ENCODE measurements at regions not wholly inside any gene's neighbourhood (a gene's known extent, or its start where the extent isn't known, plus 50 kb on each side); places are given as distances from the start of the nearest gene placed in this dataset.

- TF ChIP-seq, protein P1, sequence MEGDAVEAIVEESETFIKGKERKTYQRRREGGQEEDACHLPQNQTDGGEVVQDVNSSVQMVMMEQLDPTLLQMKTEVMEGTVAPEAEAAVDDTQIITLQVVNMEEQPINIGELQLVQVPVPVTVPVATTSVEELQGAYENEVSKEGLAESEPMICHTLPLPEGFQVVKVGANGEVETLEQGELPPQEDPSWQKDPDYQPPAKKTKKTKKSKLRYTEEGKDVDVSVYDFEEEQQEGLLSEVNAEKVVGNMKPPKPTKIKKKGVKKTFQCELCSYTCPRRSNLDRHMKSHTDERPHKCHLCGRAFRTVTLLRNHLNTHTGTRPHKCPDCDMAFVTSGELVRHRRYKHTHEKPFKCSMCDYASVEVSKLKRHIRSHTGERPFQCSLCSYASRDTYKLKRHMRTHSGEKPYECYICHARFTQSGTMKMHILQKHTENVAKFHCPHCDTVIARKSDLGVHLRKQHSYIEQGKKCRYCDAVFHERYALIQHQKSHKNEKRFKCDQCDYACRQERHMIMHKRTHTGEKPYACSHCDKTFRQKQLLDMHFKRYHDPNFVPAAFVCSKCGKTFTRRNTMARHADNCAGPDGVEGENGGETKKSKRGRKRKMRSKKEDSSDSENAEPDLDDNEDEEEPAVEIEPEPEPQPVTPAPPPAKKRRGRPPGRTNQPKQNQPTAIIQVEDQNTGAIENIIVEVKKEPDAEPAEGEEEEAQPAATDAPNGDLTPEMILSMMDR (conservative IDR thresholded peaks at IDR 0.05 in 1 of 2, IDR thresholded peaks at IDR 0.05 in 1 of 2; ENCODE audit: extremely low read depth in 1 of 2, insufficient read depth in 1 of 2, low read depth in 1 of 2, low read length in 2 of 2), result no peak
- no peak for TF ChIP-seq EZH2 (IDR thresholded peaks at IDR 0.05; ENCODE audit: borderline replicate concordance, low read length)
Observed at GRCh38 chr6:125357515-125358256, 55.9 kb upstream of the HDDC2 start.
